ENCODE measurements at regions not wholly inside any gene's neighbourhood (a gene's known extent, or its start where the extent isn't known, plus 50 kb on each side); places are given as distances from the start of the nearest gene placed in this dataset.

- TF ChIP-seq EZH2 (IDR thresholded peaks at IDR 0.05; ENCODE audit: borderline replicate concordance, low read depth, low read length, severe bottlenecking), result no peak
- TF ChIP-seq, protein P1, sequence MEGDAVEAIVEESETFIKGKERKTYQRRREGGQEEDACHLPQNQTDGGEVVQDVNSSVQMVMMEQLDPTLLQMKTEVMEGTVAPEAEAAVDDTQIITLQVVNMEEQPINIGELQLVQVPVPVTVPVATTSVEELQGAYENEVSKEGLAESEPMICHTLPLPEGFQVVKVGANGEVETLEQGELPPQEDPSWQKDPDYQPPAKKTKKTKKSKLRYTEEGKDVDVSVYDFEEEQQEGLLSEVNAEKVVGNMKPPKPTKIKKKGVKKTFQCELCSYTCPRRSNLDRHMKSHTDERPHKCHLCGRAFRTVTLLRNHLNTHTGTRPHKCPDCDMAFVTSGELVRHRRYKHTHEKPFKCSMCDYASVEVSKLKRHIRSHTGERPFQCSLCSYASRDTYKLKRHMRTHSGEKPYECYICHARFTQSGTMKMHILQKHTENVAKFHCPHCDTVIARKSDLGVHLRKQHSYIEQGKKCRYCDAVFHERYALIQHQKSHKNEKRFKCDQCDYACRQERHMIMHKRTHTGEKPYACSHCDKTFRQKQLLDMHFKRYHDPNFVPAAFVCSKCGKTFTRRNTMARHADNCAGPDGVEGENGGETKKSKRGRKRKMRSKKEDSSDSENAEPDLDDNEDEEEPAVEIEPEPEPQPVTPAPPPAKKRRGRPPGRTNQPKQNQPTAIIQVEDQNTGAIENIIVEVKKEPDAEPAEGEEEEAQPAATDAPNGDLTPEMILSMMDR (IDR thresholded peaks at IDR 0.05; ENCODE audit: borderline replicate concordance, extremely low read depth, low read length, poor library complexity, severe bottlenecking), result no peak
Measured at GRCh38 chr11:45568049-45568448, 97.4 kb downstream of the CHST1 start.

All from DND-41 (cell line).